Tibial artery (tissue), 4 donors: ENCODE measurements at regions not wholly inside any gene's neighbourhood (a gene's known extent, or its start where the extent isn't known, plus 50 kb on each side); places are given as distances from the start of the nearest gene placed in this dataset.

Experiments used
- DNase-seq, 2 donors: peaks; one replicate each; pipeline ENCODE4 v3.0.0-alpha.2; 2019
- H3K27ac ChIP-seq, 2 donors: fragments of 200-600 bp; sonication (generic) in 1 of 2; 1 replicate in 1 of 2; 2 replicates in 1 of 2; pipeline ENCODE4 v1.5.1; 2018 to 2019; ENCODE audit warnings: mild to moderate bottlenecking in 1 of 2
- H3K27me3 ChIP-seq, 2 donors: fragments of 200-600 bp; sonication (generic) in 1 of 2; one replicate each; pipeline versions ENCODE4 v1.5.1 to v1.6.0; 2016 to 2019
- H3K36me3 ChIP-seq, 3 donors: fragments of 200-600 bp; sonication (generic) in 2 of 3; one replicate each; pipeline ENCODE4 v1.5.1; 2016 to 2019; ENCODE audit warnings: mild to moderate bottlenecking in 2 of 3
- H3K4me1 ChIP-seq, 4 donors: fragments of 200-600 bp; sonication (generic) in 2 of 4; 1 replicate in 3 of 4; 2 replicates in 1 of 4; pipeline ENCODE4 v1.5.1; 2016 to 2019
- H3K4me3 ChIP-seq, 2 donors: fragments of 200-600 bp; sonication (generic) in 1 of 2; 1 replicate in 1 of 2; 2 replicates in 1 of 2; pipeline ENCODE4 v1.5.1; 2018 to 2019; ENCODE audit warnings: mild to moderate bottlenecking in 2 of 2
- H3K9me3 ChIP-seq, 3 donors: fragments of 200-600 bp; sonication (generic) in 1 of 3; one replicate each; pipeline ENCODE4 v1.5.1; 2016 to 2019
- intact Hi-C: fragments of 100-400 bp; cut with DNase I; formaldehyde crosslinking; loops from one replicate; pipeline ENCODE4 v1.15.0; 2023; ENCODE audit warnings: low total_unique reads
- TF ChIP-seq, protein P1 (sequence below), 2 experiments: fragments of 200-600 bp in 1 of 2; fragments of 450-650 bp in 1 of 2; IDR thresholded peaks; one replicate each; pipeline ENCODE4 v1.5.1; 2017 to 2019; ENCODE audit warnings: antibody characterized with exemption in 2 of 2, mild to moderate bottlenecking in 1 of 2, moderate library complexity in 1 of 2

DNA sequence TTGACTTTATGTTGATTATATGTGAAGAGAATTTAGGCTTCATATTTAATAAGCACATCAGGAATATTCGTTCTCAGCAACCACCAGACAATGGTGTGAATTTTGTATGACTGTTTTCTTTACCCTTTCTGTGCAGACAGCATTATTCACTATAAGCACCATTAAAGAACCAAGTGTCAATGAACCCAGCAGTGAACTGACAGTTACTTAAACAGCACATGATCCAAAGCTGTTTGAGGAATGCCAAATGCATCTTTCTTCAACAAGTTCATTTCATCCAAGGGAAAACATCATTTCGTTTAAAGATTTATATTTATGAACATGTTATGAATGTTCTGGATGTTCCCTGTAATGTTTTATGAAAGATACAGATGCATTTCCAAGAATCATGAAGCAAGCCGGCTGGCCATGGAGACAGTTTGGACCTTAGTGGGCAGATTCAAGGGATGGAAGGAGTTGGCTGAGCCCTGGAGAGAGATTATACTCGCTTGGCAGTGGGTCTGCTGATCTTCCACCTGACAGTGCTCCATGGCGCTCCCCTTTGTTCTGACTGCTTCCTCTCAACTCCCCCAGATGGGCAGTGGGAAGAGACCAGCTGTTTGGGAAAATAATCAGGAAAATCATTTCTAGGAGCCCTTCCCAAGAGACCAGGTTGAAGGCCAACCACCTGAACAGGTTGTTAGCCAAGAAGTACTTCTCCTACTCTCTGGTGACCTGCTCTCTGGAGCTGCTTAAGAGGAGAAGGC is 326.0 kb upstream of the RSPO3 start:
- H3K4me1 ChIP-seq = no peaks in the 10 kb centered on the region

DNA sequence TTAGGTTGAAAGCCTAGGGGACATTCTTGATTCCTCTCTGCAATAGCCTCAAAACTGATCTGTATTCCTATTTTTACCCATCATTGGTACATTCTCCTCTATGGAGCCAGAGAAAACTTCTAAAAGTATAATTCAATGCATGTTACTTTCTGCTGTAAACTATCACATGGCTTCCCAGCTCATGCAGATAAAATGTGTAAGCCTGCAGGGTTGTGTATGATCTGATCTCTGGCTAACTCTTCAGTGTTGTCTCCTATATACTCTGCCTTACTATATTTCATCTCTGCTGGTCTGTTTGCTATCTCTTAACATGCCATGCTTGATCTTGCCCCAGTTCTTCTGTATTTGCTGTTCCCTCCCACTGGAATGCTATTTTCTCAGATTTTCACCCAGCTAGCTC is 323.3 kb upstream of the RSPO3 start:
- Histone ChIP-seq H3K36me3 (no peaks in the 10 kb centered on the region), H3K4me3 (no peak overlapping the region), H3K4me1 (no peaks in the 10 kb centered on the region), H3K9me3 (no peaks in the 10 kb centered on the region), H3K27ac (no peak overlapping the region), H3K27me3 (no peaks in the 10 kb centered on the region)
- intact Hi-C loops = no loop called here
- TF ChIP-seq, protein P1, sequence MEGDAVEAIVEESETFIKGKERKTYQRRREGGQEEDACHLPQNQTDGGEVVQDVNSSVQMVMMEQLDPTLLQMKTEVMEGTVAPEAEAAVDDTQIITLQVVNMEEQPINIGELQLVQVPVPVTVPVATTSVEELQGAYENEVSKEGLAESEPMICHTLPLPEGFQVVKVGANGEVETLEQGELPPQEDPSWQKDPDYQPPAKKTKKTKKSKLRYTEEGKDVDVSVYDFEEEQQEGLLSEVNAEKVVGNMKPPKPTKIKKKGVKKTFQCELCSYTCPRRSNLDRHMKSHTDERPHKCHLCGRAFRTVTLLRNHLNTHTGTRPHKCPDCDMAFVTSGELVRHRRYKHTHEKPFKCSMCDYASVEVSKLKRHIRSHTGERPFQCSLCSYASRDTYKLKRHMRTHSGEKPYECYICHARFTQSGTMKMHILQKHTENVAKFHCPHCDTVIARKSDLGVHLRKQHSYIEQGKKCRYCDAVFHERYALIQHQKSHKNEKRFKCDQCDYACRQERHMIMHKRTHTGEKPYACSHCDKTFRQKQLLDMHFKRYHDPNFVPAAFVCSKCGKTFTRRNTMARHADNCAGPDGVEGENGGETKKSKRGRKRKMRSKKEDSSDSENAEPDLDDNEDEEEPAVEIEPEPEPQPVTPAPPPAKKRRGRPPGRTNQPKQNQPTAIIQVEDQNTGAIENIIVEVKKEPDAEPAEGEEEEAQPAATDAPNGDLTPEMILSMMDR (IDR thresholded peaks at IDR 0.05) = no peak
- DNase-seq = no peak

More for the DNA sequence above, 326.0 kb upstream of the RSPO3 start:
- no peaks in the 10 kb centered on the region for H3K27me3 ChIP-seq
- no peaks in the 10 kb centered on the region for H3K36me3 ChIP-seq
- no peak overlapping the region for H3K27ac ChIP-seq
- TF ChIP-seq, protein P1 (IDR thresholded peaks at IDR 0.05) = no peak
- no peaks in the 10 kb centered on the region for H3K9me3 ChIP-seq
- no peak overlapping the region for H3K4me3 ChIP-seq
- DNase-seq = peak in 1 of 2 donors; percentile 43
- intact Hi-C loops = no loop called here

DNA sequence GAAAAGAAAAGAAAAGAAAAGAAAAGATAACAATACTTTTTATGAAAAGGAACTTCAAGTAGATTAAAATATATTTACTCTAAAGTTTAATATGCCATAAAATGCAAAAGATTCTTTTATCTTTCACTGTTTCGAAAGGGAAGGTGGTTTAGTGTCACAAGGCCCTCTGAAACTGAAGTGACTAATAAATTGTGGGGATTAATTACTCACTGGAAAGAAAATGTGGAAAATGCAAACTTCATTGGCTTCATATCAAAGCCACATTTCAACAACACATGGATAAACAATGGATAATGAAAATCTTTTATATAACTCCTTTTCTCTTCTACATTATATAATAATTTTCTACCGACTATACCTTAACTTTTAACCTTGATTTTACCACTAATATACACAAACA is 320.5 kb upstream of the RSPO3 start:
- TF ChIP-seq, protein P1 (IDR thresholded peaks at IDR 0.05) = no peak
- Histone ChIP-seq H3K27me3 (no peaks in the 10 kb centered on the region), H3K36me3 (no peaks in the 10 kb centered on the region), H3K9me3 (no peaks in the 10 kb centered on the region), H3K27ac (no peak overlapping the region), H3K4me1 (no peaks in the 10 kb centered on the region), H3K4me3 (no peak overlapping the region)
- intact Hi-C loops = no loop called here
- no peak for DNase-seq

DNA sequence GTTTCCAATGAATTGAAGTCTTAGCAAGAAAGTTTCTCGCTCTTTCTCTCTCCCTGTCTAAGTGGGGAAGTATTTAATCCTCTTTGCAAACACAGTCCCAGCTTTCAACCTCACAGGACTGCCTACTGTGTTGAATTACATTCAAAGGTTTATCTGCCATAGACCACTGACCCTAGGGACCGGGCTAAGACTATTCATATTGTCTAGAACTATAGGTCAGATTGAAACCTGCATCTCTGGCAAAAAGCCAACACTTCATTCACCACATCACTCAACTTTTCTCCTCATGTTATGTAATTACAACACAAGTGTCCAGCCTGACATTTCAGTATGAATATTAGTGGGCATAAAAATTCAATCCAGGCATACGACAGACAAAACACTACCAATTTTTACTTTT is 314.7 kb upstream of the RSPO3 start:
- no peak for DNase-seq
- intact Hi-C loops = loop anchor here (10.0 kb wide), 1 partner anchor 271 kb away; no protein-coding TSS in a partner anchor
- H3K27ac ChIP-seq = no peak overlapping the region
- H3K9me3 ChIP-seq = no peaks in the 10 kb centered on the region
- H3K4me1 ChIP-seq = no peaks in the 10 kb centered on the region
- H3K36me3 ChIP-seq = no peaks in the 10 kb centered on the region
- H3K4me3 ChIP-seq = no peak overlapping the region
- TF ChIP-seq, protein P1 (IDR thresholded peaks at IDR 0.05) = no peak
- no peaks in the 10 kb centered on the region for H3K27me3 ChIP-seq

DNA sequence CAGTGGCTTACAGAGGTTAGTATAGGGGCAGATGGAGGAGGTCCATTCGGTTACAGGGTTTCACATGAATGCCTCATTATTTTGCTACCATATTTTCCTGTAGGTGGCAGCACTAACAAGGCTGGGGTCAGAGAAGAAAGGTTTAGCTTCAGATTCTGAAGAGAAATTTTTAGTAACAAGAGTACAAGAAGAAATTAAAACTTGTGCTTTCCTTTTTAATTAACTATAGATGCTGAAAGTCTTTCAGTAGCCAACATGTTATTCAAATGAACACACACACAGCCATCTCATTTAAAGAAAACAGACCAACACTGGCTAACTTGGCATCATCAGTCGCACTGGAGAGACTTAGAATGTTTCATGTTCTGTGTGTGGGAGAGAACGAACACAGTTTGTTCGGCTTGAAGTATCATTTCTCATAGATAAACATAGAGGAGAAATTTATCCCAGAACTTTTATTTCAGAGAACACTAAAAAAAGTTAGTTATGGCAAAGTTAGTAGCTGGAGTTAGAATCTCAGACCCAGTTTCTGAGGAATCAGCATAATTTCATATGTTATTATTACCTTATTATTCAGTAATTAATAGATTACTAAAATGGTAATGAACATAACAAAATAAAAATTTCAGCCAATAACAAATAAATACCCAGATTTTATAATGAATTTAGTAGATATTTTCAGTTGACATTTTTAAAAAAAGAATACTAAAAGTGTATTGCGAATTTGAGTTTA is 314.0 kb upstream of the RSPO3 start:
- H3K9me3 ChIP-seq = no peaks in the 10 kb centered on the region
- H3K27me3 ChIP-seq = no peaks in the 10 kb centered on the region
- TF ChIP-seq, protein P1 (IDR thresholded peaks at IDR 0.05) = peak; percentile 60 to 73
- intact Hi-C loops = loop anchor here (10.0 kb wide), 1 partner anchor 270 kb away; no protein-coding TSS in a partner anchor
- no peak overlapping the region for H3K4me3 ChIP-seq
- no peak for DNase-seq
- H3K4me1 ChIP-seq = no peaks in the 10 kb centered on the region
- H3K27ac ChIP-seq = no peak overlapping the region
- H3K36me3 ChIP-seq = no peaks in the 10 kb centered on the region
